Natural killer cell (primary cell): ENCODE measurements at regions not wholly inside any gene's neighbourhood (a gene's known extent, or its start where the extent isn't known, plus 50 kb on each side); places are given as distances from the start of the nearest gene placed in this dataset.

Experiments
- ATAC-seq, 3 donors: fragments of 150-1000 bp in 2 of 3; fragments of 200-7000 bp in 1 of 3; cut with Tn5 transposase; 1 replicate in 1 of 3; 2 replicates in 2 of 3; pipeline ENCODE4 v1.10.0; 2021; ENCODE audit warnings: mild to moderate bottlenecking in 2 of 3, moderate library complexity in 2 of 3
- DNase-seq, 2 donors: peaks; one replicate each; pipeline versions ENCODE4 v3.0.0 to v3.0.0-alpha.2; 2013 to 2021; ENCODE audit warnings: mixed read lengths in 1 of 2
- H3K27ac ChIP-seq: one replicate; pipeline ENCODE4 v1.5.1; 2013; ENCODE audit warnings: mild to moderate bottlenecking, low read length
- H3K27me3 ChIP-seq: one replicate; pipeline ENCODE4 v1.6.1; 2013; ENCODE audit warnings: low read length; ENCODE audit not compliant: control insufficient read depth, insufficient read depth
- H3K36me3 ChIP-seq: one replicate; pipeline ENCODE4 v1.6.1; 2013; ENCODE audit warnings: low read length; ENCODE audit not compliant: control insufficient read depth, insufficient read depth
- H3K4me1 ChIP-seq: one replicate; pipeline ENCODE4 v1.6.1; 2013; ENCODE audit warnings: low read length; ENCODE audit not compliant: control insufficient read depth, insufficient read depth
- H3K4me3 ChIP-seq: one replicate; pipeline ENCODE4 v1.5.1; 2013; ENCODE audit warnings: low read length
- H3K9me3 ChIP-seq: one replicate; pipeline ENCODE4 v1.6.1; 2013; ENCODE audit warnings: low read length; ENCODE audit not compliant: control insufficient read depth, insufficient read depth
- H3K27ac Mint-ChIP-seq, 2 donors: one replicate each; pipeline ENCODE4 v1.8.0; 2022; ENCODE audit warnings: mild to moderate bottlenecking in 2 of 2, mixed read lengths in 2 of 2, moderate library complexity in 1 of 2
- H3K27me3 Mint-ChIP-seq, 2 donors: one replicate each; pipeline ENCODE4 v1.8.0; 2022; ENCODE audit warnings: low read depth in 2 of 2, mixed read lengths in 2 of 2
- H3K36me3 Mint-ChIP-seq: one replicate; pipeline ENCODE4 v1.8.0; 2022; ENCODE audit warnings: mixed read lengths
- H3K4me1 Mint-ChIP-seq, 2 donors: one replicate each; pipeline ENCODE4 v1.8.0; 2022; ENCODE audit warnings: mixed read lengths in 2 of 2
- H3K4me3 Mint-ChIP-seq: one replicate; pipeline ENCODE4 v1.8.0; 2022; ENCODE audit warnings: mild to moderate bottlenecking, moderate library complexity, mixed read lengths
- H3K9me3 Mint-ChIP-seq, 2 donors: one replicate each; pipeline ENCODE4 v1.8.0; 2022; ENCODE audit warnings: mixed read lengths in 2 of 2
- CTCF ChIP-seq: fragments of 200-600 bp; IDR thresholded peaks from one replicate; pipeline ENCODE4 v1.8.0; 2022; ENCODE audit warnings: antibody characterized with exemption
- WGBS: methylation state at CpG from one replicate; pipeline ENCODE4 v1.1.7; 2013; ENCODE audit warnings: missing lambda C conversion rate; ENCODE audit not compliant: insufficient coverage; 5-methylcytosine and 5-hydroxymethylcytosine counted together
- intact Hi-C: fragments of 100-400 bp; cut with micrococcal nuclease; formaldehyde crosslinking; loops from one replicate; pipeline ENCODE4 v1.14.2; 2022

- Histone ChIP-seq H3K9me3 (no peaks in the 10 kb centered on the region), H3K4me1 (no peaks in the 10 kb centered on the region), H3K27me3 (no peaks in the 10 kb centered on the region), H3K4me3 (no peak overlapping the region), H3K27ac (no peak overlapping the region), H3K36me3 (no peaks in the 10 kb centered on the region)
- no peak for ATAC-seq
- intact Hi-C loops = no loop called here
- no peaks in the 10 kb centered on the region for H3K27me3 Mint-ChIP-seq
- H3K27ac Mint-ChIP-seq = no peak overlapping the region
- peaks cover 0 to 6% of the 10 kb centered on the region in 2 donors for H3K9me3 Mint-ChIP-seq
- no peak for TF ChIP-seq CTCF
- no peak overlapping the region for H3K4me3 Mint-ChIP-seq
- no peaks in the 10 kb centered on the region for H3K4me1 Mint-ChIP-seq
- no peak for DNase-seq
- no peaks in the 10 kb centered on the region for H3K36me3 Mint-ChIP-seq
These were observed 58.0 kb upstream of the AVPR1A start for GRCh38 chr12:63208956-63209355.

- no peaks in the 10 kb centered on the region for H3K36me3 ChIP-seq
- H3K27me3 ChIP-seq = no peaks in the 10 kb centered on the region
- H3K4me3 Mint-ChIP-seq = no peak overlapping the region
- no peak for ATAC-seq
- TF ChIP-seq CTCF = no peak
- no peak for DNase-seq
- no peak overlapping the region for H3K27ac Mint-ChIP-seq
- H3K27ac ChIP-seq = no peak overlapping the region
- H3K36me3 Mint-ChIP-seq = no peaks in the 10 kb centered on the region
- no peak overlapping the region for H3K4me3 ChIP-seq
- H3K9me3 ChIP-seq = no peaks in the 10 kb centered on the region
- H3K9me3 Mint-ChIP-seq = peaks cover 0 to 6% of the 10 kb centered on the region in 2 donors
- intact Hi-C loops = no loop called here
- 52% methylated on average over 2 of the region's 3 CpGs for WGBS
- H3K27me3 Mint-ChIP-seq = no peaks in the 10 kb centered on the region
- no peaks in the 10 kb centered on the region for H3K4me1 ChIP-seq
- no peaks in the 10 kb centered on the region for H3K4me1 Mint-ChIP-seq
These were observed 55.9 kb upstream of the AVPR1A start for GRCh38 chr12:63206909-63207308.

- ATAC-seq (no peak), DNase-seq (no peak)
- Mint-ChIP-seq H3K27me3 (no peaks in the 10 kb centered on the region), H3K36me3 (no peaks in the 10 kb centered on the region), H3K4me1 (no peaks in the 10 kb centered on the region), H3K9me3 (peaks cover 0 to 6% of the 10 kb centered on the region in 2 donors), H3K4me3 (no peak overlapping the region), H3K27ac (no peak overlapping the region)
- H3K9me3 ChIP-seq = no peaks in the 10 kb centered on the region
- no peak overlapping the region for H3K4me3 ChIP-seq
- 100% methylated on average over 1 of the region's 1 CpG for WGBS
- H3K27me3 ChIP-seq = no peaks in the 10 kb centered on the region
- H3K4me1 ChIP-seq = no peaks in the 10 kb centered on the region
- no peak overlapping the region for H3K27ac ChIP-seq
- H3K36me3 ChIP-seq = no peaks in the 10 kb centered on the region
- no peak for TF ChIP-seq CTCF
- intact Hi-C loops = no loop called here
These were observed 55.5 kb upstream of the AVPR1A start for GRCh38 chr12:63206494-63206893.
